ENCODE measurements at regions not wholly inside any gene's neighbourhood (a gene's known extent, or its start where the extent isn't known, plus 50 kb on each side); places are given as distances from the start of the nearest gene placed in this dataset.

DNA sequence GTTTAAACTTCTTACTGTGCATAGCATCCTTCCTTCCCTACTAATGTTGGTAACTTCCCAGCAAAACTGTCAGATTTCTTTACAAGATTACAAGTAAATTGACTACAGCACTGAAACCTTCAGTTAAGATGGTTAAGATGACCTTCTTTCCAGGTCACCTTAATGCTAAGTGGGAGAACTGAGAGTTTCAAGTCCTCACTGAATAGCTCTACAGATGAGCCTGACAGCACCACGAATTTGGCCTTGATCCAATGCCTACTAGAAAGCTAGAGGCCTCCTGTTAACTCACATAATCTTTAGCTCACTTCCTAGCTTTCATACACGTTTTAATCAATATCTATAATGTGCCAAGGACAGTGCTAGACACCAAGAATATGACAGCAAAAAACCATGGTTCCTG is 276.0 kb upstream of the PLD5 start:
- H4K91ac ChIP-seq (ENCODE audit: low read depth, low read length, poor library complexity): no peak overlapping the region
- no peaks in the 10 kb centered on the region for H3K9me3 ChIP-seq (replicated peaks in 1 of 2; ENCODE audit: control insufficient read depth in 2 of 2, insufficient read depth in 1 of 2, low read depth in 1 of 2, low read length in 2 of 2)
- no peak overlapping the region for H3K9ac ChIP-seq (ENCODE audit: low read depth, low read length, poor library complexity)
- no peak overlapping the region for H3K27ac ChIP-seq (replicated peaks; ENCODE audit: low read length)
- H2BK120ac ChIP-seq (ENCODE audit: low read depth, low read length): no peak overlapping the region
- no peak overlapping the region for H3K18ac ChIP-seq (ENCODE audit: low read length)
- no peaks in the 10 kb centered on the region for H3K79me1 ChIP-seq (ENCODE audit: low read depth, low read length)
- no peak overlapping the region for H3K4me3 ChIP-seq (ENCODE audit: low read length in 2 of 2)
- no peaks in the 10 kb centered on the region for H3K4me1 ChIP-seq (ENCODE audit: control insufficient read depth in 2 of 2, insufficient read depth in 1 of 2, low read depth in 1 of 2, low read length in 2 of 2)
- H3K23ac ChIP-seq (ENCODE audit: low read depth, low read length, poor library complexity): no peak overlapping the region
- no peak for DNase-seq (ENCODE audit: low spot score)
- H3K14ac ChIP-seq (ENCODE audit: low read length): no peak overlapping the region
- H3K4me2 ChIP-seq (ENCODE audit: insufficient read depth, low read length, poor library complexity, severe bottlenecking): no peak overlapping the region
- H2AFZ ChIP-seq (ENCODE audit: low read length): no peak overlapping the region
- H2BK5ac ChIP-seq (ENCODE audit: low read length): no peak overlapping the region
- H3K4ac ChIP-seq (ENCODE audit: low read length): no peak overlapping the region
- peaks cover 0 to 5% (median 0%) of the 10 kb centered on the region in 3 experiments for H3K27me3 ChIP-seq (ENCODE audit: control insufficient read depth in 3 of 3, insufficient read depth in 3 of 3, low read depth in 1 of 3, low read length in 3 of 3)
- no peak overlapping the region for H4K8ac ChIP-seq (ENCODE audit: low read depth, low read length)
- no peaks in the 10 kb centered on the region for H3K36me3 ChIP-seq (replicated peaks in 1 of 2; ENCODE audit: control insufficient read depth in 2 of 2, insufficient read depth in 2 of 2, low read length in 2 of 2)
- H2AK5ac ChIP-seq (ENCODE audit: low read depth, low read length): no peak overlapping the region
- no CpG with 5 or more reads among the region's 2 CpGs for WGBS, 2 donors (ENCODE audit: extremely low coverage in 2 of 2, insufficient read length in 2 of 2, insufficient replicate concordance in 1 of 2)
- no peak overlapping the region for H2BK15ac ChIP-seq (ENCODE audit: low read length)
- no peak overlapping the region for H2BK12ac ChIP-seq (ENCODE audit: low read length)

DNA sequence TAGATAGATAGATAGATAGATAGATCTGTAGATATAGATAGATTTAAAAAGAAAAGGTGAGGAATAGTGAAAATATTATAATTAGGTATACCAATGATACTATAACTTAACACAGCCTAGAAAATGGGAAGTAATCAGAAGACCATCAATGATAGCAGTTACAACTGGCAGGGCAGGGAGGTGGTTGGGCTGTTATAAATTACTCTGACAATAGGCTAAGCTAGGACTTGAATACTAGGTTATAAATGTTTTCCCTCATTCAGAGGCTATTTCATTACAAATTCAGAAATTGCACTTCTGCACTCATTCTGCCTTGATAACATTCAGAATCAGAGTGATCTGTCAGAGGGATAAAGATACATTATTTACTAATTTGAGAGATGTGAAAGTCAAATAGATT is 273.4 kb upstream of the PLD5 start:
- no peak overlapping the region for H4K8ac ChIP-seq (ENCODE audit: low read depth, low read length)
- DNase-seq (ENCODE audit: low spot score): no peak
- no peak overlapping the region for H3K4me3 ChIP-seq (ENCODE audit: low read length in 2 of 2)
- H2BK15ac ChIP-seq (ENCODE audit: low read length): no peak overlapping the region
- no peaks in the 10 kb centered on the region for H3K36me3 ChIP-seq (replicated peaks in 1 of 2; ENCODE audit: control insufficient read depth in 2 of 2, insufficient read depth in 2 of 2, low read length in 2 of 2)
- no peak overlapping the region for H3K9ac ChIP-seq (ENCODE audit: low read depth, low read length, poor library complexity)
- no peak overlapping the region for H2BK120ac ChIP-seq (ENCODE audit: low read depth, low read length)
- H2AFZ ChIP-seq (ENCODE audit: low read length): no peak overlapping the region
- H4K91ac ChIP-seq (ENCODE audit: low read depth, low read length, poor library complexity): no peak overlapping the region
- H3K4me2 ChIP-seq (ENCODE audit: insufficient read depth, low read length, poor library complexity, severe bottlenecking): no peak overlapping the region
- H3K23ac ChIP-seq (ENCODE audit: low read depth, low read length, poor library complexity): no peak overlapping the region
- H2AK5ac ChIP-seq (ENCODE audit: low read depth, low read length): no peak overlapping the region
- no peak overlapping the region for H2BK12ac ChIP-seq (ENCODE audit: low read length)
- H3K9me3 ChIP-seq (replicated peaks in 1 of 2; ENCODE audit: control insufficient read depth in 2 of 2, insufficient read depth in 1 of 2, low read depth in 1 of 2, low read length in 2 of 2): no peaks in the 10 kb centered on the region
- H3K79me1 ChIP-seq (ENCODE audit: low read depth, low read length): no peaks in the 10 kb centered on the region
- H3K4me1 ChIP-seq (ENCODE audit: control insufficient read depth in 2 of 2, insufficient read depth in 1 of 2, low read depth in 1 of 2, low read length in 2 of 2): no peaks in the 10 kb centered on the region
- no peak overlapping the region for H3K4ac ChIP-seq (ENCODE audit: low read length)
- no peak overlapping the region for H2BK5ac ChIP-seq (ENCODE audit: low read length)
- H3K18ac ChIP-seq (ENCODE audit: low read length): no peak overlapping the region
- H3K14ac ChIP-seq (ENCODE audit: low read length): no peak overlapping the region
- no peak overlapping the region for H3K27ac ChIP-seq (replicated peaks; ENCODE audit: low read length)
- H3K27me3 ChIP-seq (ENCODE audit: control insufficient read depth in 3 of 3, insufficient read depth in 3 of 3, low read depth in 1 of 3, low read length in 3 of 3): peaks cover 0 to 5% (median 0%) of the 10 kb centered on the region in 3 experiments

DNA sequence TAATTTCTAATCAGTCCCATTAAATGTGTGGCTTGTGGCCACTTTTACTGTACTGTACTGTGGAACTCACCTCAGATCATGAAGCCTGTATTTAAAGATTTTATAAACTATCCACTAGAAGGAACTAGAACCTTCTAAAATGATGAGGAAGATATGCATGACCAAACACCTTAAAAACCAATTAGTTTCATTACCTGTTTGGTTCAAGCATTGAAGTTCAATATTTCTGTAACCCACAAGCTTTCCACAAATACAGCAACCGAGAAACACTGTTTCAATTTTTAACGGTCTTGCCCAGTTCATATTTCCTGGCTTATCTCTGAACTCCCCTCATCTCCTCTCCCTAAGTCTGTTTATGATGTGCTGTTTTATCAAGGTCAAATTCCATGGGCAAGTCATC is 264.3 kb upstream of the PLD5 start:
- no peak overlapping the region for H3K4ac ChIP-seq (ENCODE audit: low read length)
- no peak overlapping the region for H4K8ac ChIP-seq (ENCODE audit: low read depth, low read length)
- no peak overlapping the region for H2BK12ac ChIP-seq (ENCODE audit: low read length)
- no peak for DNase-seq (ENCODE audit: low spot score)
- no peak overlapping the region for H4K91ac ChIP-seq (ENCODE audit: low read depth, low read length, poor library complexity)
- no peak overlapping the region for H3K18ac ChIP-seq (ENCODE audit: low read length)
- no peak overlapping the region for H2BK120ac ChIP-seq (ENCODE audit: low read depth, low read length)
- H3K79me1 ChIP-seq (ENCODE audit: low read depth, low read length): no peaks in the 10 kb centered on the region
- no peak overlapping the region for H2AFZ ChIP-seq (ENCODE audit: low read length)
- H3K14ac ChIP-seq (ENCODE audit: low read length): no peak overlapping the region
- peaks cover 1 to 6% of the 10 kb centered on the region in 2 donors for H3K9me3 ChIP-seq (replicated peaks in 1 of 2; ENCODE audit: control insufficient read depth in 2 of 2, insufficient read depth in 1 of 2, low read depth in 1 of 2, low read length in 2 of 2)
- H3K27ac ChIP-seq (replicated peaks; ENCODE audit: low read length): no peak overlapping the region
- H3K36me3 ChIP-seq (replicated peaks in 1 of 2; ENCODE audit: control insufficient read depth in 2 of 2, insufficient read depth in 2 of 2, low read length in 2 of 2): no peaks in the 10 kb centered on the region
- H3K4me3 ChIP-seq (ENCODE audit: low read length in 2 of 2): no peak overlapping the region
- no peaks in the 10 kb centered on the region for H3K27me3 ChIP-seq (ENCODE audit: control insufficient read depth in 3 of 3, insufficient read depth in 3 of 3, low read depth in 1 of 3, low read length in 3 of 3)
- H3K4me1 ChIP-seq (ENCODE audit: control insufficient read depth in 2 of 2, insufficient read depth in 1 of 2, low read depth in 1 of 2, low read length in 2 of 2): peaks cover 3 to 4% of the 10 kb centered on the region in 2 donors
- no peak overlapping the region for H3K9ac ChIP-seq (ENCODE audit: low read depth, low read length, poor library complexity)
- no peak overlapping the region for H2BK15ac ChIP-seq (ENCODE audit: low read length)
- H3K4me2 ChIP-seq (ENCODE audit: insufficient read depth, low read length, poor library complexity, severe bottlenecking): no peak overlapping the region
- no peak overlapping the region for H2AK5ac ChIP-seq (ENCODE audit: low read depth, low read length)
- WGBS, 2 donors (ENCODE audit: extremely low coverage in 2 of 2, insufficient read length in 2 of 2, insufficient replicate concordance in 1 of 2): no CpG with 5 or more reads among the region's 2 CpGs
- no peak overlapping the region for H2BK5ac ChIP-seq (ENCODE audit: low read length)
- no peak overlapping the region for H3K23ac ChIP-seq (ENCODE audit: low read depth, low read length, poor library complexity)

DNA sequence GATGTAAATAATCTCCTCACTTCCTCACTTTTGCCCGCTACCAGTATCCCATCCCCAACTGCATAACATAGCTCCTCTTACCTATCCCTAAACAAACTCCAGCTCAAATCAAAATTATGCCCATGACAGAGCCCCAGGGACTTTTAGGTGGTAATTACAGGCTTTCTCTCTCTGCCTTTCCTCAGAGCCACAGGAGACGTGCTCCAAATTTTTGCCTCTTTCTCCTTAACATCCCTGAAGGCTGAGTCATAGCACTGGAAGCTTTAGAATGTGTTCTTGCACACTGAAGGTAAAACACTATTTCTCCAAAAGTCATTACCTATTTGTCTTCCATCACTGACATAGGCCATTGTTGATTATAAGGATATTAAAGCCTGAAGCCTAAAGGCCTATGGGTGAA is 263.5 kb upstream of the PLD5 start:
- H4K8ac ChIP-seq (ENCODE audit: low read depth, low read length): no peak overlapping the region
- no peak overlapping the region for H3K18ac ChIP-seq (ENCODE audit: low read length)
- H2BK15ac ChIP-seq (ENCODE audit: low read length): no peak overlapping the region
- no peak overlapping the region for H3K23ac ChIP-seq (ENCODE audit: low read depth, low read length, poor library complexity)
- no peaks in the 10 kb centered on the region for H3K79me1 ChIP-seq (ENCODE audit: low read depth, low read length)
- H2BK5ac ChIP-seq (ENCODE audit: low read length): no peak overlapping the region
- H3K9me3 ChIP-seq (replicated peaks in 1 of 2; ENCODE audit: control insufficient read depth in 2 of 2, insufficient read depth in 1 of 2, low read depth in 1 of 2, low read length in 2 of 2): peaks cover 1 to 6% of the 10 kb centered on the region in 2 donors
- no peak overlapping the region for H2BK12ac ChIP-seq (ENCODE audit: low read length)
- H3K36me3 ChIP-seq (replicated peaks in 1 of 2; ENCODE audit: control insufficient read depth in 2 of 2, insufficient read depth in 2 of 2, low read length in 2 of 2): no peaks in the 10 kb centered on the region
- H4K91ac ChIP-seq (ENCODE audit: low read depth, low read length, poor library complexity): no peak overlapping the region
- no peak overlapping the region for H3K4me2 ChIP-seq (ENCODE audit: insufficient read depth, low read length, poor library complexity, severe bottlenecking)
- H3K4me3 ChIP-seq (ENCODE audit: low read length in 2 of 2): no peak overlapping the region
- H3K27ac ChIP-seq (replicated peaks; ENCODE audit: low read length): no peak overlapping the region
- no peak overlapping the region for H3K14ac ChIP-seq (ENCODE audit: low read length)
- no CpG with 5 or more reads among the region's 2 CpGs for WGBS, 2 donors (ENCODE audit: extremely low coverage in 2 of 2, insufficient read length in 2 of 2, insufficient replicate concordance in 1 of 2)
- no peak overlapping the region for H2AFZ ChIP-seq (ENCODE audit: low read length)
- H3K4me1 ChIP-seq (ENCODE audit: control insufficient read depth in 2 of 2, insufficient read depth in 1 of 2, low read depth in 1 of 2, low read length in 2 of 2): peaks cover 3 to 4% of the 10 kb centered on the region in 2 donors
- no peak for DNase-seq (ENCODE audit: low spot score)
- no peak overlapping the region for H3K4ac ChIP-seq (ENCODE audit: low read length)
- no peaks in the 10 kb centered on the region for H3K27me3 ChIP-seq (ENCODE audit: control insufficient read depth in 3 of 3, insufficient read depth in 3 of 3, low read depth in 1 of 3, low read length in 3 of 3)
- no peak overlapping the region for H2BK120ac ChIP-seq (ENCODE audit: low read depth, low read length)
- no peak overlapping the region for H3K9ac ChIP-seq (ENCODE audit: low read depth, low read length, poor library complexity)
- H2AK5ac ChIP-seq (ENCODE audit: low read depth, low read length): no peak overlapping the region
